GM19397 (cell line): ENCODE measurements at regions not wholly inside any gene's neighbourhood (a gene's known extent, or its start where the extent isn't known, plus 50 kb on each side); places are given as distances from the start of the nearest gene placed in this dataset.

ENCODE experiments used
- ATAC-seq: cut with Tn5 transposase; IDR thresholded peaks from one replicate; pipeline ENCODE4 v1.9.1; 2021; ENCODE audit warnings: mild to moderate bottlenecking, moderate library complexity; ENCODE audit not compliant: unreplicated experiment

DNA sequence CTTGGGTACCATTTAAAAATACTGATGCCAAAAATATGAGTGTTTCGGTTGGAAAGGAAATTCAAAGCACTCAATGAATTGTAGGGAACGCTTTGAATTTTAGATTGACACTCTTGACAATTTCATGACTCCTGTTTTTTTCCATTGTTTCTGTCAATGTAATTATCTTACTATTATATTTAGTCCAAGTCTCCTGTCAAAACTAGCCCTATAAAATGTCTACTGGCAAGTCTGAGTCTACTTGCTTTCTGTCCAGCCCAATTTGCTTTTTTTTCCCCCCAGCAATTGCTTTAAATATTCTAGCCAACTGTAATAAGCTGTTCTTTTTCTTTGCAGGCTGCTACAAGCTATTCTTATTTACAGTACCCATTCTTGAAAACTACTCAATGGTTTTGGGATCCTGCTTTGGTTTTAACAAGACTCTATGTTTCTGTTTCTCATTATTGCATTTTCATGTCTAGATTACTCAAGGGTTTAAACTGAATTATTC, 1103.9 kb upstream of the GJE1 start:
- no peak for ATAC-seq

DNA sequence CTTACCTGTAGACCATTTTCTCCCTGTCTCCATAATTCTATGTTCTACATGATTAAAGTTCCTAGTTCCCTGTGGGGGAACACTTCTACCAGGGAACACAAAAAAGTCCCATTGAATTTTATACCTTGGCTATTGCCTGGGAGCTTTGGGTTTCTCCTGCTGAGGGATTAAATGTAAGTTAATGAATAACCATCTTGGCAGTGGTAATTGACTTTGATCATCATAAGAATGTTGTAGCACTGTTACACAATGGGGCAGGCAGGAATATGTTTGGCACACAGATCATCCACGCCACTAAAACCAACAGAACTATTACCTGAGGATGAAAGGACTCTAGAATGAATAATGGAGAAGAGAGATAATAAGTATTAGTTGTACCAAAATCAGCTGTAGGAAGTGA, 1106.2 kb upstream of the GJE1 start:
- no peak for ATAC-seq

DNA sequence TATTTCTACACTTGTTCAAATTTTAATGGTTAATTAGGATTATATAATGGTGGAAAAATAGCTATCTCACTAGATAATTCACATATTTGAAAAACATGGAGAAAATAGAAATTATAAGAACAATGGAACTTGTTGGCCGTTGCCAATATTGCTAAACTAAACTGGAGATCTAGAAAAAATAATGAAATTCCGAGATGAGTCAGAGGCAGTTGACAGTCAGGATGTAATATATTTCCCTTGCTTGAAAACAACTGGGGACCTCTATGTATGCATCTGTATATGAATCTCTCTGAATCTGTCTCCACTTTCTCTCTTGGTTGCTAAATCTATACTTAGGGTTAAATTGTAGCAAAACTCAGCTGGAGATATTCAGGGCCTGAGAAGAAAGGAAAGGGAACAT, 1108.2 kb upstream of the GJE1 start:
- ATAC-seq, result no peak

DNA sequence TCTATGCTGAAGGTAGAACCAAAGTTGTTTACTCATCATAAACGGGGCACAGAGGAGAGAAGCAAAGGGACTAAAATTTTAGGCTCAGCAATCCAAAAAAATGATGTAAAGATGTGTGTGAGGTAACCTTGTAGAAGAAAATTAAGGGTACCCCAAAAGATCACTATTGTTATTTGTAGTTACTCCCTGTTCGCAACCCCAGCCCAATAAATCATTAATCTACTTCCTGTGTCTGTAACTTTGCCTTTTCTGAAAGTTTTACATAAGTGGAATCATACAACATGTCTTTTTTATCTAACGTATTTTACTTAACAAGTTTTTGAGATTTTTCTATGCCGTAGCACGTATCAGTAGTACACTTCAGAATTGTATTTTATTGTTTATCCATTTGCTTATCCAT, 1114.8 kb upstream of the GJE1 start:
- ATAC-seq, result no peak

DNA sequence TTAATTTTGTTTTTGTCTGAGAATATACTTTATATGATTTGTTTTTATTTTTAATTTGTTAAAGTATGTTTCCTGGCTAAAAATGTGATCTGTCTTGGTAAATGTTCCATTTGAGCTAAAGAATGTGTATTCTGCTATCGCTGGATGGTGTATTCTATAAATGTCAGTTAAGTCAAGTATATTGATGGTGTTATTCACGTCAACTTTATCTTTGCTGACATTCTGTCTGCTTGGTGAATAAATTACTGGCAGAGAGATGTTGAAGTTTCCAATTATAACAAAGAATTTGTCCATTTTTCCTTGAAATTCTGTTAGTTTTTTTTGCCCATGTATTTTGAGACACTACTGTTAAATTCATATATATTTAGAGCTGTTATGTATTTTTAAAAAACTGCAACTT, 1131.8 kb upstream of the GJE1 start:
- no peak for ATAC-seq

DNA sequence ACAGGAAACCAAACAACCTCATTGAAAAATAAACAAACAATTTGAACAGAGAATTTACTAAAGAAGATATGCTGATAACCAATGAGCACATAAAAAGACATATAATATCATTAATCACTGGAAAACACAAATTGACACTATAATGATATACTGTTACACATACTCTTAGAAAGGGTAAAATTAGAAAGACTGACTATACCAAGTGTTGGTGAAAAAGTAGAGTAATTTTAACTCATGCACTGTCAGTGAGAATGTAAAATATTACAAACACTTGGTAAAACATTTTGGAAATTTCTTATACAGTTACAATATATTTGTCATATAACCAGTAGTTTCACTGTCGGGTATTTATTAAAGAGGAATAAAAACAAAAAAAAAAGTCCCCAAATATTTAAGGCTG, 1139.2 kb upstream of the GJE1 start:
- no peak for ATAC-seq

DNA sequence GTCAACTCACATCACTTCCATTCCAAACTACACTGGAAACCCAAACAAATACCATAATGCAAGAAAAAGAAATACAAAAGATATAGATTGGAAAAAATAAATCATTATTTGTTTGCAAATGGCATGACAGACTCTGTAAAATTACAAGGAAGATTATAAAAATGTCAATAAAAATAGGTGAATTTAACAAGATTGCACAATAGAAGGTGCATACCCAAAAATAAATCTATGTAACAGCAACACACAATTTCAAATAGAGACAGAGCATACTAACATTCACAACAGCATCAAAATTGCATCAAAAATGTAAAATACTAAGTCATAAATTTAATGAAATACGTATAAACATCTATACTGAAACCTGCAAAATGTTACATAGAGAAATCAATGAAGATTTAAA, 1140.0 kb upstream of the GJE1 start:
- ATAC-seq, result no peak

DNA sequence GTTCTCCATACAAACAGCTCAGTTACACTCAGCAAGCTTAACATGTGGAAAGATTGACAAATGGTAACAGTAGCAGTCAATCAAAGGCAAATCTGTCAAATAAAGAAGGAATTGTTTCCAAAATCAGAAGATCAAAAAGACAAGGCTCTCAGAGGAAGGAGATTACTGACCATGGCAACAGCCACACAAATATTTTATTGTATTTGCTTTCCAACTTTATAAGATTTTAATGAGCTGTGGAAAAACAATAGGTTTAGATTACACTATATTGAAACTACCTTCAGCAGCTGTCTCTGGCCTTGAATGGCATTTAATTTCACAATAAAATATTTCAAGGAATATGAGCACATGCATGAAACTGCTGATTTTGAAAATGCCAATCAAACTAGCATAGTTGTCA, 1143.9 kb upstream of the GJE1 start:
- no peak for ATAC-seq

DNA sequence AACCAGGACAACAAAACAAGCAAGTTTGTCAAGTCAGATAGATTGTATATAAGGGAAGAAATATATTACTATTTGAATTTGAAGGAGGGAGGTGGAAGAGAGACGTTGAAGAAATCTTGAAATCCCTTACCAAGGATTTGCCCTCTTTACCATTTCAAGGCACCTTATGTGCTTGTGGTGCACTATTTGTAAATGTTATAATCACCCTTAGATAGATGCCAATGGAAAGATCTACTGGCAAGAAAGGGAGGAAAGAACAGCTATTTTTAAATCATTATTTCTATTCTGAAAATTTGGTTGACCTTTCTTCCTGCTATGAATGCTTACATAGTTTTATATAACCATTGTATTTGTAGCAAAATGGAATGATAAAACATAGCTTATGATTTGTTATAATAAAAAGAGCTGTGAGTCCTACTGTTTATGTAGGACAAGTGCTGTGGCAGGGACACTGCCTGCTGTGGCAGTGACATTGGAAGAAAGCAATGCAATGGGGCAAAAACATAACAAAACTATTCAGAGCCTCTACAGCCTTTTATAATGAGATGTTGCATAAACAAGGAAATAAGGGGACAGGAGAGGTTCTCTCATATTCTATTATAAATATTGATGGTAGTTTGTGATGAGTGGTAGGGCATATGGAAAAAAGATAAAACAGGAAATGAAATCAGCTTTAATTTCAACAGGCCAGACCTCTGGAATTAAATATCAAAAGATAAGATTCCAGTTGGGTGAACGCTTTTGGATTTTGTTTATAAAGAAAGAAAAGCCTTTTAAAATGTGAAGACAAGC, 1145.2 kb upstream of the GJE1 start:
- no peak for ATAC-seq

DNA sequence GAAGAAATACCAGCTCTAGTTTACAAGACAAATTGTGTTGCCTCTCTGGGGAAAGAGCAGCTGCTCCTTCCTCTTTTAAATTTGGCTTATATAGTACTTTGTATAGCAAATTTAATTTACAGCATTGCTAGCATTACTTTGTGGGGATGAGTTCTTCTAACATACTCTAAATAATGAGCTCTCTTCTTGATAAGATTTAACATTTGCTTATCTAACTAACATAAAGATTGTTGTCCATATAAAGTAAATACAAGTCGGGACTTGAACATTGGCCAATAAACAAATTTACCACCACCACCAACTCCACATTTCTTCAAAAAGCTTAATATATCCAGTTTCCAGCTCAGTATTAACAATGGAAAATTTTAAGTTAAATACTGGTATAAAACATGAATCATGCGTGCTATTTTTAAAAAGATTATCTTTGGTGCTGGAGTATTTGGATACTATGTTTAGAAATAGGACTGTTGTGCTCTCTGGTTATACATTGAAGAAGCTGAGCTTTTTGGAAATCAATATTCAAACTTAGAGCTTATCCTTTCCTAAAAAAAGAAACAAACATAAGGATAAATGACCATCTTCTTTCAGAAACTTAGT, 1146.9 kb upstream of the GJE1 start:
- no peak for ATAC-seq

DNA sequence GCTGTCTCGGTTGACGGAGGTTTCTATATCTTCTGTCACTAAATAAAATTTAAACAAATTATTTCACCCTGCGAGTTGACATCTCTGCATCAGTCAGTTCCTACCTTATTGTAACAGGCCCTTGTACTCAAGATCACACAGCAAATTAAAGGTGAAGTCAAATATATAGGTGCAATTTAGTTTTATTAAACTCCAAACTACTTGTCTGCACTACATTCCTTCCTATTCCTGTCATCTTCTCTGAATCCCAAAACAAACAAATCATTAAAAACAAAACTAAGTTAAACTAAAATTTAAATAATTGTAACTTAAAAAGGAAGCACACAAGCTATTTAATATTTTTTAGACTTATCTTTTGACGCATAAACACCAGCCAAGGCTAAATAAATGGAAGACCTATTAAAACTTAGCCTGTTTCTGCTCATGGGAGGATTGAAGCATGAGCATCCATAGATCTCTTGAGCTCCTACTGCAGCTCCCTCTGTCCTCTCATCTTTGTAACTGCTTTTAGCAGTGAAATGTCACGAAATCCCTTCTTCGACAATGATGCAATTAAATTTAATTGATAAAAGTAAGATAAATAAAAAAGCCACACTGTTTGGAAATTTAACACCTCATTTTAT, 1152.3 kb upstream of the GJE1 start:
- no peak for ATAC-seq

DNA sequence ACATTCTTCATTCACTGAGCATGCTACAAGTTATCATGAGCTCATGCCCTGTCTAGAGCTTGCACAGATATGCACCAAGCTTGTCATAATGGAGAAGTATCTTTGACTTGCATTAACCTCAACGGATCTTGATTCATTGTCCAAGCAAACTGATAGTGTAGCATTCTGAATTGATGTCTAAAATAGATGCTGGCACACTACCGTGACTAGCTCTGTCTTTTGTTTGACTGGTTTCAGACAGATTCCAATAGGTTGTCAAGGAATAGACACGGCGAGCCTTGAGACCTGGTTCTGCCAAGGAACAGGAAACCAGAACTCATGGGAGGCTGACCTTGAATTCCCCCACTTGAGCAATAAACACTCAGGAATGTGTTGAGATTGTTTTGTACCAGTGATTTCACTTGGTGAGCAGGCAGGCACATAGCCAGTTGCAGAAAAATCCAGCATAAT, 1153.1 kb upstream of the GJE1 start:
- no peak for ATAC-seq

DNA sequence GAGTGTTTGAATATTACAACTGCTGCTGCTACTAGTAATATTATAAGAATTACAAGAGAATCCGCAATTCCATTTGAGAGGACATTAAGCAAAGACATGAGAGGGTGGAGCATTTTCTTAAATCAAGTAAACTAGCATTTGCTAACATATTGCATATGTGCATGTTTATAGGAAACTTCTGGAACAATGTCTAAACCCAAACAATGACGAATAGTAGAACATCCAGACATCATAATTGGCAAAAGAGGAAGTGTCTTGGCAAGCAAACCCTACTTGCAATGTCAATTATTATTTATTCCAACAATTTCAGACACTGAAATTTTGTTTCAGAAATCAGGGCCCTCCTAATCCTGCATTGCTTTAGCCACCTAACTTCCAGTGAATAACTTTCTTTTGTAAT, 1155.3 kb upstream of the GJE1 start:
- no peak for ATAC-seq

DNA sequence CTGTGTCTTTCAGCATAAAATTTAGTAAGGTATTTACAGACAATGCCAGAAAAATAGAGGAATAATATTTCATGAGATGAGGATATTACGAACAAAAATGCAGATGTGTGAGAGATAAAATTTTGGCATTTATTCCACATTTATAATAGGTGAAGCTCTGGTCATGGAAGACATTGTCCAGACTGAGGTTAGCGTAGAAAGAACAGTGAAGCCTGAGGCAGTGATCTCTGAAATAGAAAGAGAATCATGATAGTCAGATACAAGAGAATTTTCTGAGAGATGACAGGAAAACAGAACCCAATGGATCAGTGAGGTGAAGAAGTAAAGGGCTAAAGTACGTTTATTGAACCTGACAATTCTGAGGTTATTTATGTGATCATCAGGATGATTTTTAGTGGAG, 1155.9 kb upstream of the GJE1 start:
- no peak for ATAC-seq

DNA sequence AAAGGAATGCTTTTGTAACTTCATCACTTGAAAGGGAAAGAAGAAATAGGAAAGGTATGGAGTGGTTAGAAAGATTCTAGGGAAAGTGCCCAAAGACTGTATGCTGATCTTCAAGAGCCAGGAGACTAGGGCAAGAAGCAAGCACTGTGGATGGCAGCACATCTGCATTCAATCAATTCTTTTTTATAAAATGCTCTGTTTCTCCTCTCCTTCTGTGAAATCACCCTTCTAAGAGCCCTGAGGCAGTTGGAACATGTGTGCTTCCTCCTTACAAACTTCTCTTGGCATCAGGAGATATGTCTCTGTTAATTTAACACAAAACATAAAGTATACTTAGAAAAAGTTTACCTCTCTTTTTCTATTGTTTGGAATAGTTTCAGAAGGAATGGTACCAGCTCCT, 1162.2 kb upstream of the GJE1 start:
- no peak for ATAC-seq

DNA sequence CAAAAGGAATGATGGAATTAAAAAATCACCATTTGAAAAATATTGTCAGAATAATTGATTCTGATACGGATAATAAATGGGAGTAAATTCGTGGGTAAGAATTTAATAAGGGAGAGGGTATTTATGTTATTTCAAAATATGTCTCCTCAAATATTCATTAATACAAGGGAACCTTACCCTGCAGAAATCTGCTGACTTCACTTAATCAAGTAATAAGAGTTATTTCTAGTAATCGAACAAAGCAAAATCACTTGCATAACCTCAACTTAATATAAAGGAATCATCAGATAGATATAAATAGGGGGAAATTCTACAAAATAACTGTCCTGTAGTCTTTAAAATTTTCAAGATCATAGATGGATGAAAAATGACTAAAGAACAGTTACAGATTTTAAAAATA, 1164.7 kb upstream of the GJE1 start:
- no peak for ATAC-seq

DNA sequence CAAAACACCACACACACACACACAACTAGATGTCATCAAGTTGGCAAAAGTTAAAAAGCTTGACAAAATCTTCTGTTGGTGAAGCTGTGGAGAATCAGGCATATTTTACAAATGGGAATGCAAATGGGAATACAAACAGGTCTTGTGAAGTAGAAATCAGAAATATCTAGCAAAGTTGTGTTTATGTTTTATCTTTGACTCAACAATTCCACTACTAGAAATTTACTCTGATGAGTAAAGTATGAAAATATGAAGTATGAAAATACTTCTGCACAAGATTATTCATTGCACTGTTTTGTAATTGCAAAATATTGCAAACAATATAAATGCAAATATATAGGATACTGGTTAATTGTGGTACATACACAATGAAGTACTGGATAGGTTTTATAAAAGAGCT, 1166.0 kb upstream of the GJE1 start:
- no peak for ATAC-seq

DNA sequence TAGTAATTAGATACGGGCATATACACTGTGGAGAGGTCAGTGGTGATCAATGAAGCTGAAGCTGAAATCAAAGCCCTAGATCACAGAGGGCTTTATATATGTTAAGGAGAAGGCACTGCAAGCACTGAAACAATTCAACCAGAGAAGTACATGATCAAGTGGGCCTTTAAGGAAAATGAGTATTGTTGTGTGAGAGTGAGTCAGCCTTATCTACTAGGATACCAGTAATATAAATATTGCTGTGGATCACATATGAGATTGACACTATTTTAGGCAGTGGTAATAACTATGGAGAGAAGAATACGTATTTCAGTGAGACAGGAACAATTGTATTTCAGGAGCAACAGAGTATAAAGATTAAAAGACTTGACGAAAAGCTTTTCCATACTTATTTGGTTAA, 1172.2 kb upstream of the GJE1 start:
- no peak for ATAC-seq

DNA sequence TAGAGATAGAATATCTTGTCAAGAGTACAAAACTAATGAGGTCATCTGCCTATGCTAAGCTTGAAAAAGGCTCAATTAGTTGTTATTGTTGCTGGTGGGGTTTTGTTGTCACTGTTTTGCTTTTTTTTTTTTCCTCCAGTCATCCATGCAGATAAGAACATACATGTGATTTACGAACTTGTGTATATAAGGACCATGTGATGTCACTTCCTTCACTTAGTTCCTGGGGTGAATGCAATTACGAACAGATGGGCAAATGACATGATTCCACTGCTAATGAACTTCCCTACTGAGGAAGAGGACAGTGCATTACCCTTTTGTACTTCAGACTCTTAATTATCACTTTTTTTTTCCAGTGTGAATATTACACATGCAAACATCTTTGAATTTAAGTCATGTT, 1175.3 kb upstream of the GJE1 start:
- ATAC-seq, result no peak

DNA sequence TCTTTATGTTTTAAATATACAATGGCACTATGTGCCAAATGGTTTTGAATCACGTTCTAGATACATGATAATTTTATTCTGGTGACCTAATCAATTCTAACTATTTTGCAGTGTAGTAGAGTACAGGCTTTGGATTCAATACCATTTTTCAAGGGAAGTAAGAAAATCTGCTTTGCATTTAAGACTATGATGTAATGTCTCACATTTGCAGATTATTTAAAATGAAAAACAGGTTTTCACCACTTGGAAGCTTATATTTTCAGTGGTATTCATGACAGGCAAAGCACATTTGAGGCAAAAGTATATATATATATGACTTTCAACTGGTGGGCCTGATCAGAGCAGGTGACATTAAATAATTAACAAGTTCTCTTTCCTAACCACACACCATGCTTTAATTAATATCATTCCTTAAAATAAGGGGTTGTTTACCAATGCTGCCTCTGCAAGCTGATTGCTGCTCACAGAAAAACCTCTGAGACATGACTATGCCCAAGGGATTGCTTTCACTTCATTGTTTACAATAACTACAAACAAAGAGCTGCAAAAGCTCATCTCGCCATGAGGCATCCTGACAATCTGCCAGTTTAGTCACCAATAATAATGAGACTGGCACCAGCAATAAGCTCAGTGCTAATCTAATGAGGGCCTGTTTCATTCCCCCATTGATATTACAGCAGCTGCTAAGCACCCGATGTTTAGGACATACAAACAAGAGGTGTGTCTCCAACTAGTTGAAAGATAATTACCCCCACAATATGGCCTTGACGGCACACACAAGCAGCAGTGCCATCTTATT, 1176.0 kb upstream of the GJE1 start:
- no peak for ATAC-seq

DNA sequence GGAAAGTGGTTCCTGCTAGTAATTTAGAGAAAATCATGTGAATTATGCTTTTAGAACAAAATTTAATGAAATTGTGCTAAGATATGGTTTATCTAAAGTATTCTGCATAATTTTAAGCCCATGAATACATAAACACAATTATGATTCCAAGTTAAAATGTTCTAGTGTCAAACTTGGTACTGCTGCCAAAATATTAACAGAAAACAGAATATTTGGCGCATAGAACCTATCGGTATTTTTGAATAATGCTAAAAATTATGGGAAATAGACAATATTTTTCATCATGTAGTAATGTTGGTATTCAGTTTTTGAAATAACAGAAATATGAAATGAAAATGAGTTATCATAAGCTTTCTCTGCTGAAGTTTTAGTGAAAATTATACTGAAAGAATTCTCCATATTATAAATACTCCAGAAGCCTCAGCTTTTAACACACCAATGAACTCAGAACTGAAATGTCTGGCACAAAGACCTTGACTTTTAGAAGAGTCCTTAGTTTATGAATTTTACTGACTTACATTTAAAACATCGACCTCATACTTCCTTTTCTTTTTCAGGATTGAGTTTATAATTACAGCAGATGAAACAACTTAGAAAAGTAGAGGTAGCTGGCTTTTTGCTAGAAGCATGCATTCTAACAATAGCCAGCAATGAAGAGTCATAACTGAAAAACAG, 1192.3 kb upstream of the GJE1 start:
- ATAC-seq, result no peak
